ENCODE measurements at regions not wholly inside any gene's neighbourhood (a gene's known extent, or its start where the extent isn't known, plus 50 kb on each side); places are given as distances from the start of the nearest gene placed in this dataset.

DNA sequence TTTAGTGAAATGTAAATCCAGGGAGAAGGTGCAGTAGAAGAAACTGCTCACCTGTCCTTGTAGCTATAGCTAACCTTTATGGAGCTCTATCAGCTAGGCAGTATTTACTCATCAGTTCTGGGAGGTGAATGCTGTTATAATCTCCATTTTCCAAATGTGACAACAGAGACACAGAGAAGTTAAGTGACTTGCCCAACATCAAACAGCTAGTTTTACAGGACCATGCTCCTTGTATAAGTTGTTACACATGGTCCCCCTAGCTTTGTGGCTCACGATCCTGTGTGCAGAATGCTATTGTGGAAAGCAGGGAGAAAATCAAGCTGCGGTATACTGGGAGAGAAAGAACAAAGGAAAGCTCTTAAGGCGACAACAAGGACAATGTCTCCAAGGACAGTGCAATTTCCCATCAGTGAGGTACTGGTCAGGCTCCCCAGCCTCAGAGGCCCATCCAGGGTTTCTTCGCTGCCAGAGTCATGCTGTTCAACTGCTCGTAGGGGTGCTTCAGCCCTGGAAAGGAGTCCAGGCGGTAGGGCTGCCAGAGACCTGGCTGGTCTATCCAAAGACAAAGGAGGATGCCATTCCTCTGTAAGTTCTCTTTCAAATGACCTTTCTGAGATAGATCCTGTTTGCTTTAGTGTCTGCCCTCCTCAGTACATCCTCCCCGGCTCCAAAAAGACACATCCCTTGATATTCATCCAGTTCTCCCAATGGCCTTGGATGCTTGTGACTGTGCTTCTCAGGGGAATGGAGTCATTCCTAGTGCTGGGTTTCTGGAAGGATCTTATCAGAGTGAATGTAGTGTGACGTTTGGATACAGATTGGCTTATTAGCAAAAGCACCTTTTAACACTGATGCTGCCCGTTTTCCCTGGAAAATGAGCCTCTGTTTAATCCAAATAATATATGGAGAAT is 95.5 kb downstream of the ARF6 start:
- TF ChIP-seq, protein P1, sequence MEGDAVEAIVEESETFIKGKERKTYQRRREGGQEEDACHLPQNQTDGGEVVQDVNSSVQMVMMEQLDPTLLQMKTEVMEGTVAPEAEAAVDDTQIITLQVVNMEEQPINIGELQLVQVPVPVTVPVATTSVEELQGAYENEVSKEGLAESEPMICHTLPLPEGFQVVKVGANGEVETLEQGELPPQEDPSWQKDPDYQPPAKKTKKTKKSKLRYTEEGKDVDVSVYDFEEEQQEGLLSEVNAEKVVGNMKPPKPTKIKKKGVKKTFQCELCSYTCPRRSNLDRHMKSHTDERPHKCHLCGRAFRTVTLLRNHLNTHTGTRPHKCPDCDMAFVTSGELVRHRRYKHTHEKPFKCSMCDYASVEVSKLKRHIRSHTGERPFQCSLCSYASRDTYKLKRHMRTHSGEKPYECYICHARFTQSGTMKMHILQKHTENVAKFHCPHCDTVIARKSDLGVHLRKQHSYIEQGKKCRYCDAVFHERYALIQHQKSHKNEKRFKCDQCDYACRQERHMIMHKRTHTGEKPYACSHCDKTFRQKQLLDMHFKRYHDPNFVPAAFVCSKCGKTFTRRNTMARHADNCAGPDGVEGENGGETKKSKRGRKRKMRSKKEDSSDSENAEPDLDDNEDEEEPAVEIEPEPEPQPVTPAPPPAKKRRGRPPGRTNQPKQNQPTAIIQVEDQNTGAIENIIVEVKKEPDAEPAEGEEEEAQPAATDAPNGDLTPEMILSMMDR (conservative IDR thresholded peaks at IDR 0.05; ENCODE audit: low read depth, low read length), result no peak
- TF ChIP-seq EZH2 (IDR thresholded peaks at IDR 0.05; ENCODE audit: borderline replicate concordance, low read depth, low read length, poor library complexity, severe bottlenecking), result no peak

Measured in A673 (cell line).